T1000 (cell line): ENCODE measurements at regions not wholly inside any gene's neighbourhood (a gene's known extent, or its start where the extent isn't known, plus 50 kb on each side); places are given as distances from the start of the nearest gene placed in this dataset.

Experiments used
- DNase-seq: peaks from one replicate; lab custom pipeline; 2025; ENCODE audit warnings: mixed read lengths; lab: John Stamatoyannopoulos, UW

- DNase-seq, result no peak
These were observed 637.9 kb downstream of the MED13L start for GRCh38 chr12:115639648-115640012.

GRCh38 chr12:115638733-115639647, 638.5 kb downstream of the MED13L start:
- no peak for DNase-seq

GRCh38 chr12:115636546-115636945, 640.9 kb downstream of the MED13L start:
- no peak for DNase-seq

- no peak for DNase-seq
These were observed 645.2 kb downstream of the MED13L start for GRCh38 chr12:115632308-115632707.

- DNase-seq, result no peak
These were observed 647.4 kb downstream of the MED13L start for GRCh38 chr12:115630136-115630535.

GRCh38 chr12:115626210-115626609, 651.3 kb downstream of the MED13L start:
- no peak for DNase-seq

- DNase-seq, result no peak
These were observed 653.6 kb downstream of the MED13L start for GRCh38 chr12:115623764-115624334.

- DNase-seq, result no peak
These were observed 654.2 kb downstream of the MED13L start for GRCh38 chr12:115623275-115623674.

GRCh38 chr12:115620816-115621215, 656.7 kb downstream of the MED13L start:
- no peak for DNase-seq

GRCh38 chr12:115619889-115620288, 657.6 kb downstream of the MED13L start:
- no peak for DNase-seq

GRCh38 chr12:115619061-115619460, 658.4 kb downstream of the MED13L start:
- DNase-seq, result no peak

GRCh38 chr12:115618105-115618504, 659.4 kb downstream of the MED13L start:
- no peak for DNase-seq

GRCh38 chr12:115617391-115617790, 660.1 kb downstream of the MED13L start:
- DNase-seq, result no peak

GRCh38 chr12:115611477-115611876, 666.0 kb downstream of the MED13L start:
- DNase-seq, result no peak

GRCh38 chr12:115609347-115609746, 668.1 kb downstream of the MED13L start:
- no peak for DNase-seq

- no peak for DNase-seq
These were observed 671.5 kb downstream of the MED13L start for GRCh38 chr12:115606040-115606439.

GRCh38 chr12:115598871-115599811, 678.4 kb downstream of the MED13L start:
- DNase-seq, result no peak

GRCh38 chr12:115597157-115597712, 680.3 kb downstream of the MED13L start:
- DNase-seq, result no peak

- no peak for DNase-seq
These were observed 689.4 kb downstream of the MED13L start for GRCh38 chr12:115588131-115588530.

GRCh38 chr12:115584156-115584555, 693.3 kb downstream of the MED13L start:
- no peak for DNase-seq

- DNase-seq, result no peak
These were observed 693.9 kb downstream of the MED13L start for GRCh38 chr12:115583591-115583990.

GRCh38 chr12:115577401-115577800, 700.1 kb downstream of the MED13L start:
- DNase-seq, result no peak
